WTC11 (cell line): ENCODE measurements at regions not wholly inside any gene's neighbourhood (a gene's known extent, or its start where the extent isn't known, plus 50 kb on each side); places are given as distances from the start of the nearest gene placed in this dataset.
"Not testable (repeated sequence)": the region's sequence is repeated elsewhere in the genome, so short reads cannot be mapped to it uniquely, and the experiment has no call there.

ENCODE experiments used
- CREB1 ChIP-seq: sonication (generic); formaldehyde crosslinking; IDR thresholded peaks from 2 replicates; pipeline ENCODE4 v1.8.0; 2023; ENCODE audit warnings: mild to moderate bottlenecking, missing genetic modification reagents
- CTCF ChIP-seq: fragments of 200-600 bp; IDR thresholded peaks from 2 replicates; pipeline ENCODE4 v1.8.0; 2022; ENCODE audit warnings: antibody characterized with exemption
- FOXK1 ChIP-seq: sonication (generic); formaldehyde crosslinking; IDR thresholded peaks from 2 replicates; pipeline ENCODE4 v1.8.0; 2022; ENCODE audit warnings: mild to moderate bottlenecking, moderate library complexity, missing genetic modification reagents
- GABPB1 ChIP-seq: sonication (generic); formaldehyde crosslinking; IDR thresholded peaks from 2 replicates; pipeline ENCODE4 v1.8.1; 2023; ENCODE audit warnings: mild to moderate bottlenecking, missing genetic modification reagents
- ZNF232 ChIP-seq: sonication (generic); formaldehyde crosslinking; IDR thresholded peaks from 2 replicates; pipeline ENCODE4 v1.8.0; 2022; ENCODE audit warnings: mild to moderate bottlenecking, missing genetic modification reagents
- ZNF423 ChIP-seq: fragments of 250-450 bp; sonication (Bioruptor Pico); IDR thresholded peaks from 2 replicates; pipeline ENCODE4 v2.1.2; 2022; ENCODE audit warnings: mild to moderate bottlenecking, moderate library complexity

- TF ChIP-seq CREB1 (CRISPR knock-in tag); CTCF; ZNF423 (CRISPR knock-in tag); FOXK1 (CRISPR knock-in tag); ZNF232 (CRISPR knock-in tag); GABPB1 (CRISPR knock-in tag): not testable (repeated sequence)
Measured at GRCh38 chr1:146409116-146409801, 180.4 kb upstream of the NOTCH2NLA start.
